AML-193 (cell line): ENCODE measurements at regions not wholly inside any gene's neighbourhood (a gene's known extent, or its start where the extent isn't known, plus 50 kb on each side); places are given as distances from the start of the nearest gene placed in this dataset.

Experiments used
- DNase-seq, 2 experiments: peaks; one replicate each; lab custom pipeline; 2025; lab: John Stamatoyannopoulos, UW

- DNase-seq: no peak
Measured at GRCh38 chr17:15109608-15110007, 155.5 kb downstream of the PMP22 start.

- no peak for DNase-seq
Measured at GRCh38 chr17:15108992-15109391, 156.1 kb downstream of the PMP22 start.

- DNase-seq: no peak
Measured at GRCh38 chr17:15106540-15106939, 158.6 kb downstream of the PMP22 start.

GRCh38 chr17:15103785-15104184 is 161.3 kb downstream of the PMP22 start:
- no peak for DNase-seq

- DNase-seq: no peak
Measured at GRCh38 chr17:15101175-15101574, 164.0 kb downstream of the PMP22 start.

- DNase-seq: no peak
Measured at GRCh38 chr17:15096511-15096910, 168.6 kb downstream of the PMP22 start.

- DNase-seq: no peak
Measured at GRCh38 chr17:15095935-15096334, 169.2 kb downstream of the PMP22 start.

- DNase-seq: no peak
Measured at GRCh38 chr17:15092762-15093161, 172.4 kb downstream of the PMP22 start.

GRCh38 chr17:15092261-15092660 is 172.9 kb downstream of the PMP22 start:
- no peak for DNase-seq

- DNase-seq: no peak
Measured at GRCh38 chr17:15091825-15092224, 173.3 kb downstream of the PMP22 start.

GRCh38 chr17:15090533-15090932 is 174.6 kb downstream of the PMP22 start:
- no peak for DNase-seq

GRCh38 chr17:15087946-15088345 is 177.2 kb downstream of the PMP22 start:
- DNase-seq: no peak

GRCh38 chr17:15086776-15087295 is 178.3 kb downstream of the PMP22 start:
- DNase-seq: no peak

- no peak for DNase-seq
Measured at GRCh38 chr17:15085890-15086677, 179.0 kb downstream of the PMP22 start.

GRCh38 chr17:15083225-15083624 is 181.9 kb downstream of the PMP22 start:
- no peak for DNase-seq

- no peak for DNase-seq
Measured at GRCh38 chr17:15081008-15081407, 184.1 kb downstream of the PMP22 start.

- no peak for DNase-seq
Measured at GRCh38 chr17:15078570-15078969, 186.6 kb downstream of the PMP22 start.

- no peak for DNase-seq
Measured at GRCh38 chr17:15076991-15077663, 188.0 kb downstream of the PMP22 start.

GRCh38 chr17:15051933-15052332 is 213.2 kb downstream of the PMP22 start:
- DNase-seq: no peak

GRCh38 chr17:15049795-15050160 is 215.3 kb downstream of the PMP22 start:
- DNase-seq: no peak

- no peak for DNase-seq
Measured at GRCh38 chr17:15048933-15049794, 216.0 kb downstream of the PMP22 start.

- DNase-seq: no peak
Measured at GRCh38 chr17:15048381-15048780, 216.7 kb downstream of the PMP22 start.
